Ascending aorta (tissue), 2 donors: ENCODE measurements at regions not wholly inside any gene's neighbourhood (a gene's known extent, or its start where the extent isn't known, plus 50 kb on each side); places are given as distances from the start of the nearest gene placed in this dataset.

Experiments
- DNase-seq, 2 donors: peaks; one replicate each; pipeline ENCODE4 v3.0.0-alpha.2; 2019; ENCODE audit warnings: low spot score in 2 of 2
- H3K27ac ChIP-seq, 2 donors: fragments of 200-600 bp; sonication (generic); one replicate each; pipeline ENCODE4 v1.5.1; 2016 to 2017; ENCODE audit warnings: mild to moderate bottlenecking in 1 of 2
- H3K27me3 ChIP-seq: fragments of 200-600 bp; sonication (generic); one replicate; pipeline ENCODE4 v1.5.1; 2017
- H3K36me3 ChIP-seq, 2 donors: fragments of 200-600 bp; sonication (generic); one replicate each; pipeline ENCODE4 v1.5.1; 2016
- H3K4me1 ChIP-seq, 2 donors: fragments of 200-600 bp; sonication (generic); one replicate each; pipeline ENCODE4 v1.5.1; 2016 to 2017; ENCODE audit warnings: mild to moderate bottlenecking in 1 of 2
- H3K4me3 ChIP-seq, 2 donors: fragments of 200-600 bp; sonication (generic); one replicate each; pipeline ENCODE4 v1.5.1; 2016 to 2017; ENCODE audit warnings: mild to moderate bottlenecking in 1 of 2
- H3K9me3 ChIP-seq, 2 donors: fragments of 200-600 bp; sonication (generic); one replicate each; pipeline ENCODE4 v1.5.1; 2016
- CTCF ChIP-seq, 3 experiments: fragments of 200-600 bp in 2 of 3; fragments of 450-650 bp in 1 of 3; sonication (generic) in 2 of 3; IDR thresholded peaks; one replicate each; pipeline ENCODE4 v1.5.1; 2016 to 2019; ENCODE audit warnings: antibody characterized with exemption in 3 of 3, mild to moderate bottlenecking in 1 of 3, moderate library complexity in 1 of 3
- intact Hi-C: fragments of 100-400 bp; cut with DNase I; formaldehyde crosslinking; loops from one replicate; pipeline ENCODE4 v1.15.1; 2023

- H3K27ac ChIP-seq: no peak overlapping the region
- H3K27me3 ChIP-seq: no peaks in the 10 kb centered on the region
- H3K4me1 ChIP-seq: no peaks in the 10 kb centered on the region
- intact Hi-C loops: no loop called here
- H3K9me3 ChIP-seq: no peaks in the 10 kb centered on the region
- H3K4me3 ChIP-seq: no peak overlapping the region
- H3K36me3 ChIP-seq: no peaks in the 10 kb centered on the region
- no peak for DNase-seq
- no peak for TF ChIP-seq CTCF (IDR thresholded peaks at IDR 0.05)
Observed at GRCh38 chr18:43380104-43380672, 102.9 kb upstream of the SYT4 start.

GRCh38 chr18:43382641-43383403 is 105.5 kb upstream of the SYT4 start:
- no peaks in the 10 kb centered on the region for H3K27me3 ChIP-seq
- H3K9me3 ChIP-seq: no peaks in the 10 kb centered on the region
- H3K36me3 ChIP-seq: no peaks in the 10 kb centered on the region
- DNase-seq: no peak
- no peak overlapping the region for H3K27ac ChIP-seq
- no peak for TF ChIP-seq CTCF (IDR thresholded peaks at IDR 0.05)
- intact Hi-C loops: no loop called here
- no peaks in the 10 kb centered on the region for H3K4me1 ChIP-seq
- no peak overlapping the region for H3K4me3 ChIP-seq

GRCh38 chr18:43389163-43389562 is 111.9 kb upstream of the SYT4 start:
- no peak overlapping the region for H3K4me3 ChIP-seq
- H3K36me3 ChIP-seq: no peaks in the 10 kb centered on the region
- no peaks in the 10 kb centered on the region for H3K4me1 ChIP-seq
- no peaks in the 10 kb centered on the region for H3K9me3 ChIP-seq
- no peak for DNase-seq
- TF ChIP-seq CTCF (IDR thresholded peaks at IDR 0.05): no peak
- no peak overlapping the region for H3K27ac ChIP-seq
- H3K27me3 ChIP-seq: no peaks in the 10 kb centered on the region
- intact Hi-C loops: no loop called here

- Histone ChIP-seq H3K4me3 (no peak overlapping the region), H3K27me3 (no peaks in the 10 kb centered on the region), H3K4me1 (no peaks in the 10 kb centered on the region), H3K9me3 (no peaks in the 10 kb centered on the region), H3K36me3 (no peaks in the 10 kb centered on the region), H3K27ac (no peak overlapping the region)
- no peak for TF ChIP-seq CTCF (IDR thresholded peaks at IDR 0.05)
- DNase-seq: no peak
- intact Hi-C loops: no loop called here
Observed at GRCh38 chr18:43392168-43392567, 114.9 kb upstream of the SYT4 start.

- H3K9me3 ChIP-seq: no peaks in the 10 kb centered on the region
- no peaks in the 10 kb centered on the region for H3K36me3 ChIP-seq
- H3K4me3 ChIP-seq: no peak overlapping the region
- DNase-seq: no peak
- no peak for TF ChIP-seq CTCF (IDR thresholded peaks at IDR 0.05)
- no peak overlapping the region for H3K27ac ChIP-seq
- H3K4me1 ChIP-seq: no peaks in the 10 kb centered on the region
- intact Hi-C loops: no loop called here
- no peaks in the 10 kb centered on the region for H3K27me3 ChIP-seq
Observed at GRCh38 chr18:43393174-43393573, 115.9 kb upstream of the SYT4 start.
